ENCODE measurements at regions not wholly inside any gene's neighbourhood (a gene's known extent, or its start where the extent isn't known, plus 50 kb on each side); places are given as distances from the start of the nearest gene placed in this dataset.

GRCh38 chr13:111394211-111394922 is 73.9 kb downstream of the TEX29 start:
- no peak for DNase-seq

DNA sequence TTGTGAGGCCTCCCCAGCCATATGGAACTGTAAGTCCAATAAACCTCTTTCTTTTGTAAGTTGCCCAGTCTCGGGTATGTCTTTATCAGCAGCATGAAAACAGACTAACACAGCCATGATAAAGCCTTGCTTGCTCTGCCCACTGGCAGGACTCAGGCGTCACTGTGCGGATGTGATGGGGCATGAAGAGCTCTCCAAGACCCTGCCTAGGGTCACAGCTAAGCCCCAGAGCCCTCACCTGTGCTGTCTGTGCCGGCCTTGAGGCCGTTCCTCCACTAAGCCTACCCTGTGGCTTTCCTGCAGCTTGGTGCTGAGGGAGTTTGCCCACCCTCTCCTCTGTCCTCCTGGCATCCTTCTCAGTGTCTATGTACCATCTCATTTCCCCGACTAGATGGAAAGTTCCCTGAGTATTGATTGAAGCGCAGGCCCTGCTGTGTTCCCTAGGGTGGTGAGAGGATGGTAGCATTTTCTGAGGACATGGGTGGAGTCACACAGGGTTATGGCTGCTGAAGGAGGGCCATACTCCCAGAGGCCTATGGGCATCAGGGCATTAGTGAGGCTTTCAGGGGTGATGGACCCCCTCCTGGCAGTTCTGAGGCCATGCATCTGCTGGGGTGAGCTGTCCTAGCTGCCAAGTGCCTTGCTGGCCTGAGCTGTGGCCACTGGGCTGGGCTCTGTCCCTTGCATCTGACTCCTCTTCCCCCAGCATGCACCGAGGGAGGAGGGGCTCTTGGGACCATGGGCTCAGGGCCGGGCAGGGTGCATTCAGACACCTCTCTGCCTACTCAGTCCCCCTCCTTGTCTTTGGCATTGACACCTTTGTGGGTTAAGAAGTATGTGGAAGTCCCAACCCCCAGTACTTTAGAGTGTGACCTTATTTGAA is 75.3 kb downstream of the TEX29 start:
- DNase-seq, result no peak

- no peak for DNase-seq
Measured at GRCh38 chr13:111396457-111396856, 76.0 kb downstream of the TEX29 start.

DNA sequence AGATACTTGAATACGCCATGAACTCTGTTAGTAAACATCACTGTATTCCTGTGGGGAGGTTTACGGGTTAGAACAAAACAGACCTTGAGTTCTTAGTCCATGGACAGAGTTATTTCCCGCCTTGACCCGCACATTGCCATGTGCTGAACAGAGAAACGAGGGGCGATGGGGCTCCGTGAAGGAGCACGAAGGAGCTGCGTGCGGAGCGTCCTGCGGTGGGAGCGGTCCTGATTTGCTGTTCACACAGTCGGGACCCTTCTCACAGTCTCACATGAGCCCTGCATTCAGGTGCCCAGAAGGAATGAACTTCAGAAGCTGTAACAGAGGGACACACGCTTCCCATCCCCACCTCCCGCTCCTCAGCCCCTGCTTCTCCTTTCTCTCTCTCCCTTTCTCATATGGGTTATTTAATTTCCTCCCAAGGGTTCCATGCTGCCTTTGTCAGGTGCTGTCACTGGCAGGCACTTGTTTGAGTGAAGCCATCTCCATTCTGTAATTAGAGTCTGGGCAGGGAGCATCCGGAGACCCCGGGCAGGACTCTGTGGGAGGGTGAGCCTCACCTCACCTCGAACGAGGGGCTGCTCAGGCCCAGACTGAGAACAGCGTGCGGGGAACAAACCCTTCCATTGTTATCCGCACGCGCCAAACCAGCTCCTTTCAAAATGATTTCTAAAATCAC is 76.9 kb downstream of the TEX29 start:
- no peak for DNase-seq

DNA sequence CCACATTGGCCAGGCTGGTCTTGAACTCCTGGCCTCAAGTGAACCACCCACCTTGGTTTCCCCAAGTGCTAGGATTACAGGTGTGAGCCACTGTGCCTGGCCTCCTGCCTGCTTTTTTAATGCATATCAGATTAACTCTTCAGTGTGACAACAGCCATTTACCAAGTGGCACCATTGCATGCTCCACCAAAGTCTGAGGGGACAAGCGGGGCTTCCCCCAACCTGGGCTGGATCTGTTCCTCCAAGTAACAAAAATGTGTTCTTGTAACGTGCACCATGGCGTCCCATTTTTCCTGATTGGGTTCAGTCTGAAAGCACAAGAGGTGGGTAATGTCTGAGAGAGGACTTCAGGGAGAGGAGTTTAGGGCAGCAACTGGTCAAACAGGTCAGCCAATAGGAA is 77.8 kb downstream of the TEX29 start:
- DNase-seq, result no peak

- no peak for DNase-seq
Measured at GRCh38 chr13:111398715-111399299, 78.4 kb downstream of the TEX29 start.

DNA sequence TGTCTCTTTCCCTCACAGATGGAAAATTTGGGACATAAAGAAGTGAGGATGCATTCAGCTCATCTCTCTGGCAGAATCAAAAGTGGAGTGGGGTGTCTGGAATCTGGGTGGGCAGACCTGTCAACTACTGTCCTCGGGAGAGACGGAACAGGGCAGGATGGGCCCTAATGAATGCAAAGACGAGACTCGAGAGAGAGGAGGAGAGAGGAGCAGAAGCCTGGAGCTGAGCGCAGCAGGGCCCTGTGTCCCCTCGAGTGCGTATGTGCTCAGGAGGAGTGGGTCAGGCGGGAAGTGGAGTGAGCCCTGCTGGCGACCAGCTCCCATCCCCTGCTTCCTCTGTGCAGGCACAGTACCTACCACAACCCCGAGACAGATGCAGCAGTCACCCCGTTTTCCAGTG is 78.9 kb downstream of the TEX29 start:
- DNase-seq, result no peak

GRCh38 chr13:111399776-111400538 is 79.5 kb downstream of the TEX29 start:
- DNase-seq, result no peak

- DNase-seq, result no peak
Measured at GRCh38 chr13:111401151-111401550, 80.7 kb downstream of the TEX29 start.

GRCh38 chr13:111401755-111402154 is 81.3 kb downstream of the TEX29 start:
- no peak for DNase-seq

GRCh38 chr13:111402441-111402840 is 82.0 kb downstream of the TEX29 start:
- DNase-seq, result no peak

GRCh38 chr13:111403266-111403665 is 82.8 kb downstream of the TEX29 start:
- no peak for DNase-seq

- no peak for DNase-seq
Measured at GRCh38 chr13:111404746-111405145, 84.3 kb downstream of the TEX29 start.

DNA sequence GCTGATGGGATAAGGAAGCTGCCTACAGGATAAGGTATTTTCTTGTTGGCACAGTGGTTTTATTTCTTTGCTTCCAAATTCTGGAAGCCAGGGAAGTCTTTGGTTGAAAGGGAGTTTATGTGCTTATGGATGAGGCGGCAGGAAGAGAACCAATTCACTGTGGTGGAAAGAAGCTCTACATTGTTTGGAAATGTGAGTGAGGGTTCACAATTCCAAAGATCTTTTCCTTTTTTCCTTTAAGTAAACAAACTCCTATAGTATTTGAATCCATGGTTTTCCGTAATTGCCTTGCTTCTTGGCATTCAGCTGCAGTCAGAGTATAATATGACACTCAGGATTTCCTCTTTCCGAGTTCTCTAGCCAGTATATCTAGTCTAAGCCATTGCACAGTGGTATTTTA is 86.2 kb downstream of the TEX29 start:
- no peak for DNase-seq

DNA sequence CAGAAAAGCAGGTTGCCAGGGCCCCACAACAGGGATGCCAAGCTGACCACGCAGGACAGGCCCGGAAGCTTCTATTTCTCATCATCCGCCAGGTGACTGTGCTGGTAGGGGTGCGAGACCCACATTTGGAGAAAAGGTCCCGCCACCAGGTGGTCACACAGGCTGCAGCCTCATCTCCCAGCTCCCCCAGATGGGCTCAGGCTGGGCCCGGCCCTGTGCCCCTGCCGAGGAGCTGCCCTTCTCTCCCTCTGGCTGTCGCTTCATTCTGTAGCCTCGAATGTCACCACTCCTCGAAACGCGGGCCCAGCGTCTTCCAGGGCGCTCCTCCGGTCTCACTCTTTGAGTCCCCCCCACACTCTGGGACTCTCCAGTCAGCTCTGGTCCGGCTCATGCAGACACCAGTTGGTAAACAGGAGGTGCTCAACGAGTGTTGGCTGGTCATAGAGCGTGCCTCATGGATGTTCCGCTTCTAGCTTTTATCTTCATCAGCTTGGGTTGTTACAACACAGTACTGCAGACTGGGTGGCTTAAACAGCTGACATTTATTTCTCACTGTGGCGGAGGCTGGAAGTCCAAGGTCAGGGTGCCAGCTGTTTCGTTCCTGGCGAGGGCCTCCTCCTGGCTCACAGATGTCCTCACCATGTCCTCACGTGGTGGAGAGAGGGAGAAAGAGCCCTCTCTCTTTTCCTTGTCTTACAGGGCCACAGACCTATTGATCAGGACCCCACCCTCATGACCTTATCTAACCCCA is 87.1 kb downstream of the TEX29 start:
- DNase-seq, result no peak

GRCh38 chr13:111409413-111409812 is 89.0 kb downstream of the TEX29 start:
- no peak for DNase-seq

- no peak for DNase-seq
Measured at GRCh38 chr13:111410232-111411021, 90.0 kb downstream of the TEX29 start.

DNA sequence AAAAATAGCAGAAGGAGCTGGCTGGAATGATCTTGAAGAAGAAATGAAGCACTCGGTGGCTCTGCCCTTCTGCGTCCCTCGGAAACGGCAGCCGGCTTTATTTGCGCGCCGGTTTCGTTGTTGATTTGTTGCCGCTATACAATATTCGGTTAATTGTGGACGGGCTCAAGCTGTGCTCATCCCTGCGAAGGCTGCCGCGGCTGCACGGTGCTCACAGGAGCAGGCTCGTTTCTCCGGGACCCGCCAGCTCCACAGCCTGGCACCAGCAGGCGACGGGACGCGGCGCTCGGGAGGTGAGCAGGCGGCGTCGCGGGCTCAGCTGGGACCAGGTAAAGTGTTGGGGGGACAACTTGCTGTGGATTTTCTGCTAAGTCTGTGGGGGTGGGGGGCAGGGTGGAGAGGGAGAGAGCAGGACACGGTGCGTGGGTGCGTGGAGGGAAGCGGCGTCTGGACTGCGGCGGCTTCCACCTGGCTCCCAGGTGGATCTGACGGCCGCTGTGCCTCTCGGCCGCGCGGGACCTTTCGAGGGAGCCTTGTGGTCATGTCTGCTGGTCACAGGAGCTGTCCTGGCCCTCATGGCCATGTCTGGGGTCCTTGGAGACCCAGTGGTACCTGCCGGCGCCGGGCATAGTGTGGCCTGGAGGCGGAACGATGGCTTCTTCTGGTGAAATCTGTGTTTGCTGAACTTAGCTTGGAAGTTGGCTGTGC is 90.9 kb downstream of the TEX29 start:
- no peak for DNase-seq

DNA sequence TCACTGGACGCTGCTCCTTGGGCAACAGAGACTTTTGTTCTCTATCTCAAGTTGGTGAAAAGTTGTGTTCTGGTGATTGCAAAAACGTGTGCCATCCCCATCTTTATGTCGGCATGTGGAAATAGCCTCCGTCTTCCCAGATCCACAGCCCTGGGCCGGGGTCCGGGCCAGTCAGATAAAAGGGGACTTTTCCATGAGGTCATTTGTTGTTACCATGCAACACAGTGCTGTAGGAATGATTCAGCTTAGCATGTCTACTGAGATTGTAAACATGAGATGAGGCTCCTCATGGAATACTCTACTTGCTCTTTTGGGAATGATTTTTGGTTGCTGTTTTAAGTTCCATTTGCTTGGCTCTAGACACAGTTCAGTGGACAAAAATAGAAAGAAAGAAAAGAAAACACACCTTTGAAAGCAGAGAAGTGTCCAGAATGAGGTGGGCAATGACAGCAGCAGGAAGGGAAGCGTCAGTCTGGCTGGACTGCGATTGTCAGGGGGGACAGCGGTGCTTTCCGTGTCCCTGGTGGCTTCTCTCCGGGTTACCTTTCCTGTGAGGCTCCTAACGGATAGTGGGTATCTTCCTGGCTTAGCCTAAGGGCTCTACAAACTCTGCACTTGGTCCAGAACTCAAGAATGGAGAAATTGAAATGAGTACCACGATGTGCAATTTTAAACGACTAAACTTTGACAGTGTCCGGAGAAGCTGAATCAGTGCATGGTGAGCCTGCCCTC is 91.6 kb downstream of the TEX29 start:
- no peak for DNase-seq
